Calu3 (cell line): ENCODE measurements at regions not wholly inside any gene's neighbourhood (a gene's known extent, or its start where the extent isn't known, plus 50 kb on each side); places are given as distances from the start of the nearest gene placed in this dataset.
"Not testable (repeated sequence)": the region's sequence is repeated elsewhere in the genome, so short reads cannot be mapped to it uniquely, and the experiment has no call there.

ENCODE experiments used
- BruUV-seq: library from RNA; stranded (reverse); fragments of 400-500 nt; replicated peaks from 2 replicates; lab custom pipeline; 2021; lab: Mats Ljungman, UMichigan
- CTCF ChIA-PET: fragments of 300-600 bp; sonication (Branson Sonifier 250); formaldehyde crosslinking; loops from one replicate; lab custom pipeline; 2022; ENCODE audit warnings: antibody characterized with exemption; lab: Charles Lee
- DNase-seq: peaks from one replicate; pipeline ENCODE4 v3.0.0; 2022
- H3K27ac Mint-ChIP-seq: one replicate; pipeline ENCODE4 v1.8.0; 2022; ENCODE audit warnings: mixed read lengths; ENCODE audit not compliant: unreplicated experiment
- H3K27me3 Mint-ChIP-seq: one replicate; pipeline ENCODE4 v1.8.0; 2022; ENCODE audit warnings: mixed read lengths; ENCODE audit not compliant: unreplicated experiment
- H3K36me3 Mint-ChIP-seq: one replicate; pipeline ENCODE4 v1.8.0; 2022; ENCODE audit warnings: mild to moderate bottlenecking, moderate library complexity, mixed read lengths; ENCODE audit not compliant: insufficient read depth, unreplicated experiment
- H3K4me1 Mint-ChIP-seq: one replicate; pipeline ENCODE4 v1.8.0; 2022; ENCODE audit warnings: mild to moderate bottlenecking, low read depth, mixed read lengths; ENCODE audit not compliant: unreplicated experiment
- H3K4me3 Mint-ChIP-seq: one replicate; pipeline ENCODE4 v1.8.0; 2022; ENCODE audit warnings: mild to moderate bottlenecking, low read depth, moderate library complexity, mixed read lengths; ENCODE audit not compliant: unreplicated experiment
- H3K9me3 Mint-ChIP-seq: one replicate; pipeline ENCODE4 v1.8.0; 2022; ENCODE audit warnings: low read depth, mixed read lengths; ENCODE audit not compliant: unreplicated experiment
- intact Hi-C: fragments of 100-400 bp; cut with micrococcal nuclease; formaldehyde crosslinking; loops from one replicate; pipeline ENCODE4 v1.10.0; 2022; ENCODE audit not compliant: unreplicated experiment
- TF ChIP-seq, protein P1 (sequence below): fragments of 200-600 bp; IDR thresholded peaks from one replicate; pipeline ENCODE4 v1.8.0; 2022; ENCODE audit warnings: antibody characterized with exemption; ENCODE audit not compliant: unreplicated experiment

DNA sequence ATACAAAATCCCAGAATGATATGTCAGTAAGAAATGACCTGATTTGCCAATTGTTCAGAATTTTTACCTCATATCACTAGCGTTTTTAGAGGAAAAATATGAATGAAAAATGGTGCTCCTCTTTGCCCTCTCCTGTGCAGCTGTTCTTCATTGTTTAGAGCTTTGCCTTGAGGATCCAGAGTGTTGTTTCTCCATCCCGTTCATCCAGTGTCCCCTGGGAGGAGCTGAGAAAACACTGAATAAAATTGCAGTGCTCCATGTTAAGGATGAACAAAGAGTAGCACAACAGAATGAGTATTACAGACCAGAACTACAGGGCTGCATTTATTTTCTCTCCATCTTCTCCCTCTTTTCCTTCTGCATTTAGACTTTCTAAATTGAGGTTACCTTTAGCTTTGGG, 133.1 kb downstream of the ADCYAP1 start:
- intact Hi-C loops: no loop called here
- Mint-ChIP-seq H3K4me3 (no peak overlapping the region), H3K36me3 (no peaks in the 10 kb centered on the region), H3K4me1 (no peaks in the 10 kb centered on the region), H3K9me3 (no peaks in the 10 kb centered on the region), H3K27ac (no peak overlapping the region), H3K27me3 (peaks cover 17% of the 10 kb centered on the region)
- no peak for DNase-seq
- CTCF ChIA-PET: interaction anchor here (0.6 kb wide), 1 partner anchor 912 kb away, joined by 3 read pairs; no protein-coding TSS in a partner anchor
- BruUV-seq: no TSS peak
- TF ChIP-seq, protein P1, sequence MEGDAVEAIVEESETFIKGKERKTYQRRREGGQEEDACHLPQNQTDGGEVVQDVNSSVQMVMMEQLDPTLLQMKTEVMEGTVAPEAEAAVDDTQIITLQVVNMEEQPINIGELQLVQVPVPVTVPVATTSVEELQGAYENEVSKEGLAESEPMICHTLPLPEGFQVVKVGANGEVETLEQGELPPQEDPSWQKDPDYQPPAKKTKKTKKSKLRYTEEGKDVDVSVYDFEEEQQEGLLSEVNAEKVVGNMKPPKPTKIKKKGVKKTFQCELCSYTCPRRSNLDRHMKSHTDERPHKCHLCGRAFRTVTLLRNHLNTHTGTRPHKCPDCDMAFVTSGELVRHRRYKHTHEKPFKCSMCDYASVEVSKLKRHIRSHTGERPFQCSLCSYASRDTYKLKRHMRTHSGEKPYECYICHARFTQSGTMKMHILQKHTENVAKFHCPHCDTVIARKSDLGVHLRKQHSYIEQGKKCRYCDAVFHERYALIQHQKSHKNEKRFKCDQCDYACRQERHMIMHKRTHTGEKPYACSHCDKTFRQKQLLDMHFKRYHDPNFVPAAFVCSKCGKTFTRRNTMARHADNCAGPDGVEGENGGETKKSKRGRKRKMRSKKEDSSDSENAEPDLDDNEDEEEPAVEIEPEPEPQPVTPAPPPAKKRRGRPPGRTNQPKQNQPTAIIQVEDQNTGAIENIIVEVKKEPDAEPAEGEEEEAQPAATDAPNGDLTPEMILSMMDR: no peak

- DNase-seq: no peak
- CTCF ChIA-PET: no interaction called here
- Mint-ChIP-seq H3K36me3 (no peaks in the 10 kb centered on the region), H3K27me3 (peaks cover 17% of the 10 kb centered on the region), H3K4me1 (no peaks in the 10 kb centered on the region), H3K27ac (no peak overlapping the region), H3K9me3 (no peaks in the 10 kb centered on the region), H3K4me3 (no peak overlapping the region)
- BruUV-seq: no TSS peak
- TF ChIP-seq, protein P1: no peak
- intact Hi-C loops: no loop called here
These were observed 134.8 kb downstream of the ADCYAP1 start for GRCh38 chr18:1039421-1039820.

DNA sequence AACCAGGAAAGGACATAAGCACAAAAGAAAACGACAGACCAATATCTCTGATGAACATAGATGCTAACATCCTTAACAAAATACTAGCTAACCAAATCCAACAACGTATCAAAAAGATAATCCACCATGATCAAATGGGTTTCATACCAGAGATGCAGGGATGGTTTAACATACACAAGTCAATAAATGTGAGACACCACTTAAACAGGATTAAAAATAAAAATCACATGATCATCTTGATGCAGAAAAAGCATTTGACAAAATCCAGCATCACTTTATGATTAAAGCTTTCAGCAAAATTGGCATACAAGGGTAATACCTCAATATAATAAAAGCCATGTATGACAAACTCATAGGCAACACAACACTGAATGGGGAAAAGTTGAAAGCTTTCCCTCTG, 138.4 kb downstream of the ADCYAP1 start:
- H3K27ac Mint-ChIP-seq, H3K9me3 Mint-ChIP-seq, H3K4me3 Mint-ChIP-seq, DNase-seq, CTCF ChIA-PET, H3K36me3 Mint-ChIP-seq, BruUV-seq, H3K4me1 Mint-ChIP-seq, intact Hi-C loops: not testable (repeated sequence)
- H3K27me3 Mint-ChIP-seq: peaks cover 17% of the 10 kb centered on the region

- BruUV-seq: no TSS peak
- peaks cover 17% of the 10 kb centered on the region for H3K27me3 Mint-ChIP-seq
- intact Hi-C loops: no loop called here
- H3K4me1 Mint-ChIP-seq: no peaks in the 10 kb centered on the region
- CTCF ChIA-PET: no interaction called here
- TF ChIP-seq, protein P1: no peak
- H3K27ac Mint-ChIP-seq: no peak overlapping the region
- DNase-seq: no peak
- no peak overlapping the region for H3K4me3 Mint-ChIP-seq
- no peaks in the 10 kb centered on the region for H3K9me3 Mint-ChIP-seq
- no peaks in the 10 kb centered on the region for H3K36me3 Mint-ChIP-seq
These were observed 141.0 kb downstream of the ADCYAP1 start for GRCh38 chr18:1045658-1046057.

DNA sequence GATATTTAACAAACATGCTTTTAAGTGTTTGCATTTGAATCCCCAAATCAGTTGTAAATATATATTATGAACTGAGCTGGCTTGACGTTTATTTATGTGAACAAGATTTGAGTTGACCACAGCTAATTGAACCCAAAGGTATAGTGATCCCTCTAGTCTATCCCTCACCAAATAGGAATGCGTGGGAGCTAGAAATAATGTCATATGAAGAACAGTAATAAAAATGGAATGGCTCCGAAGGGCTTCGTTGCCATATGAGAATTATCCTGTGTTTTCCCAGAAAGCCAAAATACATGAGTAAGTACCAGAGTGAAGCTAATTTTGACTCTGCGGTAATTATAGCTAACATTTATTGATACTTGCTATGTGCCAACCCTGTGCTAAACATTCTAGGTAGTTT, 142.7 kb downstream of the ADCYAP1 start:
- Mint-ChIP-seq H3K9me3 (no peaks in the 10 kb centered on the region), H3K27me3 (peaks cover 17% of the 10 kb centered on the region), H3K4me1 (no peaks in the 10 kb centered on the region), H3K27ac (no peak overlapping the region), H3K36me3 (no peaks in the 10 kb centered on the region), H3K4me3 (no peak overlapping the region)
- TF ChIP-seq, protein P1: no peak
- CTCF ChIA-PET: no interaction called here
- intact Hi-C loops: no loop called here
- no peak for DNase-seq
- no TSS peak for BruUV-seq
